ENCODE measurements at regions not wholly inside any gene's neighbourhood (a gene's known extent, or its start where the extent isn't known, plus 50 kb on each side); places are given as distances from the start of the nearest gene placed in this dataset.

DNA sequence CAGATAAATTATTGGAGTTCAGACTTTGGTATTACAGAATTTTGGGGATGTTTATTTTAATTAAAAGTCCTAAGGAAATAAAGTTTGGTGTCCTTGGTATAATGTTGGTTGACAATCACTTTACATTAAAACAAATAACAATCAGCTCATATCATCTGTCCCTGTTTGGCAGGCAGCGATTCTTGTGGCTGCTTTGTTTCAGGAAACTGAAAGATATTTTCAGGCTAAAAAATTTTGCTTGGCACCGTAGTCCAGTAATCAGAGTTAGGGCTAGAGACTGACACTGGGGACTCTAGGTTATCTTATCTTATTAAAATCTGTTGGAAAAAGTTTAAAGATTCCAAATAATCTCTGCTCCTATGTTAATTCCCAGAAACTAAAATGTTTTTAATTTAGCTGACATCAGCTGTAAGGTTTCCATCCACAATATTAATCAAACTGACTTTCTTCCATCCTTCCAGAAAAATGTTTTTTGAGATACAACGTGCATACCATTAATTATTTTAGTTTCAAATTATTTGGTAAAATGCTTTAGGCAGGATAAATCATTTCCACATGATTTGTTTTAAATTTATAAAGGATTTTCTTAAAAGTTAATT lies 97.6 kb downstream of the ZIC5 start:
- H3K4me1 Mint-ChIP-seq (ENCODE audit: low read depth), result no peaks in the 10 kb centered on the region
- no peak overlapping the region for H3K27ac Mint-ChIP-seq
- no peaks in the 10 kb centered on the region for H3K27me3 Mint-ChIP-seq
- H3K36me3 Mint-ChIP-seq (ENCODE audit: low read depth), result no peaks in the 10 kb centered on the region
- no peak overlapping the region for H3K4me3 Mint-ChIP-seq
- H3K9me3 Mint-ChIP-seq, result no peaks in the 10 kb centered on the region

DNA sequence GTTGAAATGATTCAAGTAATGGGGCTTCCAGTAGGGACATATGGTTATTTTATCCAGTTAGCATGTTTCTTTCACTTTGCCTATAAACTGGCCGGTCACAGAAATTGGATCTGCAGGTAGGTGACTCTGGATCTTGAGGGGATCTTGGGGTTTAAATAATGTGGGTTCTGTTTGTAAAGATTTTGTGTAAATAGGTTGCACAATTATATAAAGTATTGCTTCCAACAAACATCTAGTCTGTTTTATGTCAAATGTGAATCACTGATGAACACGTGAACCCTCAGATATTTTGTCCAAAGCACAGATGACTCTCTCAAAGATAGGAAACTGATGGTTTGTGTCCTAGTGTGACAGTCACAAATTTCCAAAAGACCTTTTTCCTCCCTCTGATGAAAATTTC lies 98.4 kb downstream of the ZIC5 start:
- H3K36me3 Mint-ChIP-seq (ENCODE audit: low read depth), result no peaks in the 10 kb centered on the region
- H3K4me3 Mint-ChIP-seq, result no peak overlapping the region
- no peaks in the 10 kb centered on the region for H3K4me1 Mint-ChIP-seq (ENCODE audit: low read depth)
- H3K27me3 Mint-ChIP-seq, result no peaks in the 10 kb centered on the region
- H3K9me3 Mint-ChIP-seq, result no peaks in the 10 kb centered on the region
- H3K27ac Mint-ChIP-seq, result no peak overlapping the region

DNA sequence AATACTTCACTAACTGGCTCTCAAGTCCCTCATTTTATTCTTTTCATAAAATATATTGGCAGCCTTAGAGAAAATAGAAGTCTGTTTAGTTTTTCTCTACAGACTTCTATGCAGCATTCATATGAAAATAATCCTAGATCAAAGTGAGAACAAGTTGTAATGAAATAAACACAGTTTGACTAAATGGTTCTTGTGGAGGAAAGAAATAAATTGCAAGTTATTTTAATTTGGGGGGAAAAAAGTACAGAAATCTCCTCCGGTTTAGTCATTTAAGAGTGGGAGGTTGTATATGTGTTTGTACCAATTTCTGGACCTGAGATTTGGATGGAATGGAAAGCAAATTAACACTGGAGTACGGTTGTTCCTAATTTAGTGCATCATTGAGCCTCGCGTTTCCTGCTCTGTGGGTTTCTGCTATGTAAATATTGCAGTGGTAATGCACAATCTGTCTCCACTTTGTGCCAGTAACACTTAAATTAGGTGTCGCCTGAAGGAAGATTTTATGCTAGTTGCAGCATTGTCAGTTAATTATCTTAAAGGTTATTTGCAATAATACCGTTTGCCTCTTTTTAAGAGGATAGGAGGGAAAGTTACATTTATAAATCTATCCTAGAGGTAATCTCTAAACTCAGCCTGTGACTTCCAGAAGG lies 100.2 kb downstream of the ZIC5 start:
- H3K4me1 Mint-ChIP-seq (ENCODE audit: low read depth), result no peaks in the 10 kb centered on the region
- H3K36me3 Mint-ChIP-seq (ENCODE audit: low read depth), result peaks cover 5% of the 10 kb centered on the region
- H3K4me3 Mint-ChIP-seq, result no peak overlapping the region
- no peak overlapping the region for H3K27ac Mint-ChIP-seq
- H3K27me3 Mint-ChIP-seq, result no peaks in the 10 kb centered on the region
- H3K9me3 Mint-ChIP-seq, result no peaks in the 10 kb centered on the region

DNA sequence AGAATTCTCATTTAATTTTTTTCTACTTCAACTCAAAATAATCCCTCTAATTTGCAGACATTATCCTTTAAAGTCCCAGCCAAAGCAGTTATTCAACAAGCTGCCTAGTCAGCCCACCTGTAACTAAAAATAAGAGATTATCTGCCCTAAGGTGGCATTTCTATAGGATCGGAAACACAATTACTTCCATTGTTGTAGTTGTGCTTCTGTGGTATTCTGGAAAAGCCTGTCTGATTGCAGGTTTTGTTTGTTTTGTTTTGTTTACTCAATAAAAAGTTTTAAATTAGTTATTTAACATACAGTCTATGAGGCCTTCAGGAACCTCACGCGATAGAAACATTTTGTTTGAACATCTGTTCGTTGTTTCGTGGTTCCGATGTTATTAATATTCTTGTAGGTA lies 101.0 kb downstream of the ZIC5 start:
- no peak overlapping the region for H3K4me3 Mint-ChIP-seq
- H3K27ac Mint-ChIP-seq, result no peak overlapping the region
- no peaks in the 10 kb centered on the region for H3K4me1 Mint-ChIP-seq (ENCODE audit: low read depth)
- H3K9me3 Mint-ChIP-seq, result no peaks in the 10 kb centered on the region
- no peaks in the 10 kb centered on the region for H3K27me3 Mint-ChIP-seq
- H3K36me3 Mint-ChIP-seq (ENCODE audit: low read depth), result peaks cover 5% of the 10 kb centered on the region

DNA sequence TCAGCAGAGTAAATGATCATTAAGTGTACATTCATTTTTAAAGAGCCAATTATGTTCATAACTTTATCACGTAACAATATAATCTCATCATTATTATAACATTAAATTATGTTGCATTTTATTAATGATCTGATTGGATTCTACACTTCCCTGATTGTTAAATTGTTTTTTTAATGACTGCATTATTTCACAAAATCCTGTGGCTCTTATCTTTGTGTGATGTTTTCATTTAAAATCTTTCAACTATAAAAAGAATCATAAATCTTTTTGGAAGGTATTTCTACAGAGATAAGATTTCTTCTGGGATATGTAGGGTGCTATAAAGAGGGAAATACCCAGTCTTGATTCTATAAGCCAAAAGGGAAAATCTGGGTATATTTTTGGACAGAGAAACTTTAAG lies 101.7 kb downstream of the ZIC5 start:
- Mint-ChIP-seq H3K4me3 (no peak overlapping the region), H3K4me1 (ENCODE audit: low read depth) (no peaks in the 10 kb centered on the region), H3K9me3 (no peaks in the 10 kb centered on the region), H3K27ac (no peak overlapping the region), H3K36me3 (ENCODE audit: low read depth) (peaks cover 5% of the 10 kb centered on the region), H3K27me3 (no peaks in the 10 kb centered on the region)

DNA sequence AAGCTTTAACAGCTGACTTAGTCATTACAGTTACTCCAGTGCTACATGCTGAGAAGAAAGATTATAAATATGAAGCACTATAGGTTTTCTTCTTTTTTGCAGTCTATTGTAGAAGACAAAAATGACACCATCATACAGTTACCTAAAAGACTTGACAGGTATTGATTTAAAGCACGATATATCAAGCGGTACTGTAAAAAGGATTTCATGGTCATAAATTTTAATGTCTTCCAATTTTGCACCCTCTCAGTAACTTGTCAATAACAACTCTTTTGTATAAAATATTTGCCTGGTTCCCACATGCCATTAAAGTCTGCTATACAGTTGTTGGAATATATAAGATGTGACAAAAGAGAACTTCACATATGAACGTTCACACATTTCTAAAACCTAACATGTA lies 102.8 kb downstream of the ZIC5 start:
- no peaks in the 10 kb centered on the region for H3K9me3 Mint-ChIP-seq
- no peaks in the 10 kb centered on the region for H3K4me1 Mint-ChIP-seq (ENCODE audit: low read depth)
- no peak overlapping the region for H3K4me3 Mint-ChIP-seq

DNA sequence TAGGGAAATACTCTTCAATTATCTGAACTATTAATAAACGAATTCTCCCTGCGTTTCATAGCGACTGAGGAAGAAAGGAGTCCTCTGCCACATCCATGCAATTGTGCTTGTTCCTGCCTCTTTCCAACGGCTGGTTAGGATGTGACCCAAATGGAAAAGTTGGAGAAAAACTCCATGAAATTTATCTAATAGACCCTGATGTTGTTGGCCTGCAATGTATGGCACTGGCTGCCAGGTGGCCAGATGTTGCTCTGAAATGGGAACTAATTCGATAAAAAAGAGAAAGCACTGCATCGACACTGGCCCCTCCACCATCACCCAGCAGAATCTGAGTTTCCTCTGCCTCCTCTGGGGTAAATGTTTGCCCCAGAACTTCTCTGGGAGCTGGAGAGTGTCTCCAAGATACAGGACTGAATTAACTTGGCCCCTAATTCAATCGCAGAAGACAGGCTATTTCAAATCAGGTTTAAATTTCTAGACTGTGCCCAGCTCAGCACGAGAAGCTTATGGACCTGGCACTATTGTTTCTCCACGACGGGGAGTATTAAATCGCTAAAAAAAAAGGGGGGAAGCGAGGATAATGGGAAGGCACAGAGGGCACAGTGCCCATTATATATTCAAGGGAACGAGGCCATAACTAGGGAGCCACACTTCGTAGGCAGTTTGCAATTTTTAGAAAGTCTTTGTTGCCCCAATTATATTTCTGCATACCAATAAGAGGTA lies 103.9 kb downstream of the ZIC5 start:
- H3K4me3 Mint-ChIP-seq, result no peak overlapping the region
- H3K4me1 Mint-ChIP-seq (ENCODE audit: low read depth), result no peaks in the 10 kb centered on the region
- no peak overlapping the region for H3K27ac Mint-ChIP-seq
- no peaks in the 10 kb centered on the region for H3K9me3 Mint-ChIP-seq
- H3K36me3 Mint-ChIP-seq (ENCODE audit: low read depth), result peaks cover 9% of the 10 kb centered on the region
- no peaks in the 10 kb centered on the region for H3K27me3 Mint-ChIP-seq

More for the DNA sequence above, 102.8 kb downstream of the ZIC5 start:
- no peak overlapping the region for H3K27ac Mint-ChIP-seq
- no peaks in the 10 kb centered on the region for H3K27me3 Mint-ChIP-seq
- H3K36me3 Mint-ChIP-seq (ENCODE audit: low read depth), result peaks cover 9% of the 10 kb centered on the region

DNA sequence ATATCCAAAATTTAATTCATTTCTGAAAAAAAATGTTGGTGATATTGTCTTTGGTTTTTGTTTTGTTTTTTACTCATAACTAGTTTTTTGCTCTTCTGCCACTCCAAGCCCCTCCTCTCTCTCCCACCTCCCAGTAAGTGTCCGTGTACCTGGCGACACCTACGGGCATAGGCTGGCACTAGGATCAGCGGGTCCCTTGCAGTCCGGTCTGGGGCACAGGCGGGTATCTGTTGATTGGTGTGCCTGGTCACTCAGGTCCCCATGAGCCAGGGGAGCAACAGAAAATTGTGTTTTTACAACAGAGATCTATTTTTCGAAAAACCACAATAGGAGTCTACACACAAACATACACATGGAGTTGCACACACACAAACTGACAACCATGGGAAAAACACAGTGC lies 104.8 kb downstream of the ZIC5 start:
- Mint-ChIP-seq H3K4me3 (no peak overlapping the region), H3K27me3 (peaks cover 4% of the 10 kb centered on the region), H3K9me3 (no peaks in the 10 kb centered on the region), H3K36me3 (ENCODE audit: low read depth) (peaks cover 14% of the 10 kb centered on the region), H3K4me1 (ENCODE audit: low read depth) (no peaks in the 10 kb centered on the region), H3K27ac (no peak overlapping the region)

DNA sequence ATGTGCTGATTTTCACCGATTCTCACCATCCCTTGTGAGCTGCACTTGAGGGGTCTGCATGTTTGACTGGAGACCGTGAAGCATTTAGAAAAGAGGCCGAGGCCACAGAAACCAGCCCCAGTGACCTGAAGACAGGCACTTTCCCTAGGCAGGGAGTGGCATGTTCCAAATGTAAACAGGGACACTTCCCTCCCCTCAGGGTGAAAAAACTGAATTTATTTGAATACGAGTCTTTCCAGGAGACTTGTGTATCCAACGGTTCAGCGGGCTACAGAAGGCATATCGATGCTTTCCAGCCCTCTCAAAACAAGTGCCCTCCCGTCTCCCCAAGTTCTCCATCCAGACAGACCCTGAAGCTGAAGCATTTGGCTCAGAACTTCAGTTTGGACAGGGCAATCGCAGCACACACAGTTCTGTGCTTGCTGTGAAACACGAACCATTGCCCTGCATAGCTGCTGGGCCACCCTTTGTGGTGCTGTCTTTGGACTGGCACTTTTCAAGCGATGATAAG lies 106.1 kb downstream of the ZIC5 start:
- no peaks in the 10 kb centered on the region for H3K4me1 Mint-ChIP-seq (ENCODE audit: low read depth)
- no peaks in the 10 kb centered on the region for H3K9me3 Mint-ChIP-seq
- no peak overlapping the region for H3K27ac Mint-ChIP-seq
- H3K27me3 Mint-ChIP-seq, result peaks cover 4% of the 10 kb centered on the region
- no peak overlapping the region for H3K4me3 Mint-ChIP-seq
- peaks cover 14% of the 10 kb centered on the region for H3K36me3 Mint-ChIP-seq (ENCODE audit: low read depth)

DNA sequence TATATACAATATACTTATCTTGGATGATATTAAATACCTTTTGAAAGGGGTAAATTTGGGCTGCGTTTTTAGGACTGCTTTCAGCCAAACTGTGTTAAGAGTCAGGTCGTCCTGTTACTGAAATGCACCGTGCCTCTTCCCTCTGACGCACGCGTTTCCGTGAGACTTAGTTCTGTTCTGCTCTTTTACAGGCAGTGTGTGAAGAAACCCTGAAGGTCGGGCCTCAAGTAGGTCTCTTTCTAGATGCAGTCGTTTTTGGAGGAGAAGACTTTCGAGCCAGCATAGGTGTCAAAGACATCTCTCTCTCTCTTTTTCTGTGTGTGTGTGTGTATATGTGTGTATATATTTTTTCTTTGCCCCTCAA lies 107.0 kb downstream of the ZIC5 start:
- peaks cover 14% of the 10 kb centered on the region for H3K36me3 Mint-ChIP-seq (ENCODE audit: low read depth)
- no peaks in the 10 kb centered on the region for H3K9me3 Mint-ChIP-seq
- peaks cover 5% of the 10 kb centered on the region for H3K4me1 Mint-ChIP-seq (ENCODE audit: low read depth)
- no peak overlapping the region for H3K4me3 Mint-ChIP-seq
- no peak overlapping the region for H3K27ac Mint-ChIP-seq
- H3K27me3 Mint-ChIP-seq, result peaks cover 4% of the 10 kb centered on the region

DNA sequence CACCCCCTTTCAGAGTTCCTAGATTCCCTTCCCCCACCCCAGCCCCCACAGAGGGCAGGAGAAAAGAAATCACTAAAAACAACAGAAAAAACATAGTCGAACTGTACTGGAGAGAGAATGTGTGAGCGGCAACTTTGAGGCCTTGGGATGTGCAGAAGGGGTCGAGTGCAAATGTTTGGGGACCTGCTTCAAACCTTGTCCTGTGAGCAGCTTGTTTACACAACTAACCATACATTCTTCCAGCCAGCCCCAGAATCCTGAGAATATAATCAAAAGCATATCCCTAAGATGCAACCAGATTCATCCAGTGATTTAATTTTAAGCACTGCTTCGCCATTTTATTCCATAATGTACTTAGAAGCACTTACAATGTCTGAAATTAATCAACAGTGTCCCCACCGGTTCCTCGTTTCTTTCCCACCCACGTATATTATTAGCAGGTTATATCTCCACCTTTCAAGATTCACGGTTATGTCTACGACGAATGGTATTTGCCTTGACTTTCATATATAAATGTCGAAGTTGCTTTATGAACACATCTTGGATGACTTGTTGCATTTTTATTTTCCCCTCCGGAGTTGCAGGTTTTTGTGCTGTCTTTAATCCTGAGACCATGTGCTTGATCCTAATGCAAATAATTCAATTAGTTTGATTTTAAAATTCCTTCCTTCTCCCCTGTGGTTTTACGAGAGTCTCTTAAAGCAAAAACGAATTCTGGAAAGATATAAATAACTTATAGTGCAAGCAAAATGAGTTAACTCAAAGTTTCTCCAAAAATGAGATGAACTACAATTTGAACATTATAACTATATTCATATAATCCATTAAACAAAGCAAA lies 107.6 kb downstream of the ZIC5 start:
- H3K4me3 Mint-ChIP-seq, result no peak overlapping the region
- H3K27ac Mint-ChIP-seq, result no peak overlapping the region
- peaks cover 11% of the 10 kb centered on the region for H3K4me1 Mint-ChIP-seq (ENCODE audit: low read depth)
- H3K9me3 Mint-ChIP-seq, result no peaks in the 10 kb centered on the region
- H3K27me3 Mint-ChIP-seq, result peaks cover 4% of the 10 kb centered on the region
- peaks cover 14% of the 10 kb centered on the region for H3K36me3 Mint-ChIP-seq (ENCODE audit: low read depth)

DNA sequence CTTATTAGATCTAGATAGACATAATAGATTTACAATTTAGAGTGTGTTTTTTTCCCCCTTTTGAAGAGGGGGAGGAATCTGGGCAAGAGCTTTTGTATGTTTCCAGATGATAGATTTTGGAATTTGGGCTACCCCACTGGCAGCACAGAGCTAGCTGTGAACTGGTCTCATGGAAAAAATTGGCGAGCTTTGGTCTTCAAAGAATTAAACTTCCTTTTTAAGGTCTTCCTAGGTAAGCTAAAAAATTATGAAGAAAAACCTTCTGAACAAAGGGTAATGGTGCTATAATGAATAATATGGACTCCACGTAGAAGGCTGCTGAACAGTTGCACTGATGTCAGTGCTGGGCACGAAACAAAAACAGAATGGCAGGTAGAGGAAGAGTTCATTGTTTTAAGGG lies 109.3 kb downstream of the ZIC5 start:
- Mint-ChIP-seq H3K4me1 (ENCODE audit: low read depth) (peaks cover 14% of the 10 kb centered on the region), H3K4me3 (no peak overlapping the region), H3K9me3 (no peaks in the 10 kb centered on the region), H3K36me3 (ENCODE audit: low read depth) (peaks cover 14% of the 10 kb centered on the region), H3K27ac (no peak overlapping the region), H3K27me3 (peaks cover 12% of the 10 kb centered on the region)

DNA sequence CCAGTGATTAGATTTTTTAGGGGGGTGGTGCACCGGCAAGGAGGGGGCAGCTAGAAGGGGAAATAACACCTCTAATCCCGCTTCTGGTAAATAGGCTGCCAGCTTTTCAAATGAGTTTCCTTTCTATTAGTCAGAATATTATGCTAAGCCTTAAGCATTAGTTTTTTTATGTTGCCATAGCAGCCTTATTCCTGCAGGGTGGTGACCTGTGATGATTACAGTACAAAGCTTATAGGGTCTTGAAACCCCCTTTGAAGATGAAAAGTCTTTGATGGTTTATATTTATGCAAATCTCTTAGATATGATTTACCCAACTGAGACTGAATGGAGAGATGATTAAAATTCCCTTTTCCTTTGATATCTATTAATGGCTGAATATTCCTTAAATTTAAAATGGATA lies 109.8 kb downstream of the ZIC5 start:
- peaks cover 12% of the 10 kb centered on the region for H3K36me3 Mint-ChIP-seq (ENCODE audit: low read depth)
- H3K4me3 Mint-ChIP-seq, result no peak overlapping the region
- H3K9me3 Mint-ChIP-seq, result no peaks in the 10 kb centered on the region
- H3K27me3 Mint-ChIP-seq, result peaks cover 12% of the 10 kb centered on the region
- H3K4me1 Mint-ChIP-seq (ENCODE audit: low read depth), result peaks cover 14% of the 10 kb centered on the region
- H3K27ac Mint-ChIP-seq, result no peak overlapping the region

DNA sequence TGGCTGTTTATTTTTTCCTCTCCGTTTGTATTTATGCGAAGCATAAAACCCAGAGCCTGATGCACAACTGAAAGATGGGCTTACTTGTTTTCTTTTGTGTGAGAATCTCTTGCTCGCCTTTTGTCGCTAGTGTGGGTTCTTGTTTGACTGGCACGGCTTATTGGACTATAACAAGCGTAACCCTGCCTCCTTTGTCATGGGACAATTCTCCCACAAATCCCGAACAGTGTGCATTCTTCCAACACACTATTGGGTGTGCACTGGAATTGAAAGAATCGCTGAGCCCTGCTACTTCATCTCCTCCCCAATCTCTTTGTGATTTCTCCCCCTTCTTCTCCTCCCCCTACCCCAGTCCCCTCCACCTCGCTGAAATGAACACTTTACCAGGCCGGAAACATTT lies 110.8 kb downstream of the ZIC5 start:
- Mint-ChIP-seq H3K9me3 (no peaks in the 10 kb centered on the region), H3K4me3 (no peak overlapping the region)

More for the DNA sequence above, 110.8 kb downstream of the ZIC5 start:
- peaks cover 14% of the 10 kb centered on the region for H3K4me1 Mint-ChIP-seq (ENCODE audit: low read depth)
- no peak overlapping the region for H3K27ac Mint-ChIP-seq
- peaks cover 9% of the 10 kb centered on the region for H3K36me3 Mint-ChIP-seq (ENCODE audit: low read depth)
- H3K27me3 Mint-ChIP-seq, result peaks cover 12% of the 10 kb centered on the region
